Activated naive CD8-positive, alpha-beta T cell treated with anti-CD3 and anti-CD28 coated beads, Interleukin-2, amount 10 ng/mL, durations not matched to agents 7 days and 5 days (primary cell): ENCODE measurements at regions not wholly inside any gene's neighbourhood (a gene's known extent, or its start where the extent isn't known, plus 50 kb on each side); places are given as distances from the start of the nearest gene placed in this dataset.

Experiments
- ATAC-seq: fragments of 150-1000 bp; cut with Tn5 transposase; one replicate; pipeline ENCODE4 v1.10.0; 2021; ENCODE audit warnings: low read depth, moderate library complexity
- POLR2A ChIA-PET: fragments of 350-600 bp; sonication (Branson Sonifier 250); formaldehyde crosslinking; loops from one replicate; lab custom pipeline; 2021; ENCODE audit warnings: antibody characterized with exemption; lab: Charles Lee
- DNase-seq: peaks from one replicate; pipeline ENCODE4 v3.0.0; 2021
- H3K27ac Mint-ChIP-seq: one replicate; pipeline ENCODE4 v1.8.0; 2022; ENCODE audit warnings: mild to moderate bottlenecking, mixed read lengths
- H3K27me3 Mint-ChIP-seq: one replicate; pipeline ENCODE4 v1.8.0; 2022; ENCODE audit warnings: mild to moderate bottlenecking, moderate library complexity, mixed read lengths
- H3K36me3 Mint-ChIP-seq: one replicate; pipeline ENCODE4 v1.8.0; 2021; ENCODE audit warnings: mild to moderate bottlenecking, mixed read lengths
- H3K4me1 Mint-ChIP-seq: one replicate; pipeline ENCODE4 v1.8.0; 2021; ENCODE audit warnings: mixed read lengths
- H3K4me3 Mint-ChIP-seq: one replicate; pipeline ENCODE4 v1.8.0; 2022; ENCODE audit warnings: mild to moderate bottlenecking, moderate library complexity, mixed read lengths
- H3K9me3 Mint-ChIP-seq: one replicate; pipeline ENCODE4 v1.8.0; 2021; ENCODE audit warnings: mixed read lengths

GRCh38 chr17:53092072-53092471 is 730.7 kb upstream of the KIF2B start:
- no peaks in the 10 kb centered on the region for H3K27me3 Mint-ChIP-seq
- ATAC-seq (no peak), DNase-seq (no peak)
- H3K36me3 Mint-ChIP-seq = no peaks in the 10 kb centered on the region
- POLR2A ChIA-PET = no interaction called here
- H3K4me3 Mint-ChIP-seq = no peak overlapping the region
- peaks cover 3% of the 10 kb centered on the region for H3K9me3 Mint-ChIP-seq
- no peak overlapping the region for H3K27ac Mint-ChIP-seq
- H3K4me1 Mint-ChIP-seq = no peaks in the 10 kb centered on the region

GRCh38 chr17:53090770-53091169 is 732.0 kb upstream of the KIF2B start:
- ATAC-seq (no peak), DNase-seq (no peak)
- no peaks in the 10 kb centered on the region for H3K36me3 Mint-ChIP-seq
- peaks cover 3% of the 10 kb centered on the region for H3K9me3 Mint-ChIP-seq
- H3K27ac Mint-ChIP-seq = no peak overlapping the region
- H3K4me3 Mint-ChIP-seq = no peak overlapping the region
- no peaks in the 10 kb centered on the region for H3K27me3 Mint-ChIP-seq
- H3K4me1 Mint-ChIP-seq = no peaks in the 10 kb centered on the region
- POLR2A ChIA-PET = no interaction called here

- ATAC-seq = no peak
- POLR2A ChIA-PET = no interaction called here
- Mint-ChIP-seq H3K27me3 (no peaks in the 10 kb centered on the region), H3K9me3 (peaks cover 2% of the 10 kb centered on the region), H3K4me1 (no peaks in the 10 kb centered on the region), H3K36me3 (no peaks in the 10 kb centered on the region), H3K4me3 (no peak overlapping the region), H3K27ac (no peak overlapping the region)
- no peak for DNase-seq
Observed at GRCh38 chr17:53088481-53088880, 734.2 kb upstream of the KIF2B start.

- POLR2A ChIA-PET = no interaction called here
- Mint-ChIP-seq H3K27me3 (no peaks in the 10 kb centered on the region), H3K36me3 (no peaks in the 10 kb centered on the region)
Observed at GRCh38 chr17:53061446-53061845, 761.3 kb upstream of the KIF2B start.

GRCh38 chr17:53058031-53058430 is 764.7 kb upstream of the KIF2B start:
- Mint-ChIP-seq H3K9me3 (peaks cover 14% of the 10 kb centered on the region), H3K36me3 (no peaks in the 10 kb centered on the region), H3K27ac (no peak overlapping the region), H3K27me3 (no peaks in the 10 kb centered on the region), H3K4me3 (no peak overlapping the region), H3K4me1 (no peaks in the 10 kb centered on the region)
- POLR2A ChIA-PET = no interaction called here
- ATAC-seq (no peak), DNase-seq (no peak)

More at GRCh38 chr17:53061446-53061845, 761.3 kb upstream of the KIF2B start:
- Mint-ChIP-seq H3K9me3 (peaks cover 13% of the 10 kb centered on the region), H3K27ac (no peak overlapping the region), H3K4me3 (no peak overlapping the region), H3K4me1 (no peaks in the 10 kb centered on the region)
- ATAC-seq (no peak), DNase-seq (no peak)

GRCh38 chr17:53046781-53047180 is 775.9 kb upstream of the KIF2B start:
- no peaks in the 10 kb centered on the region for H3K27me3 Mint-ChIP-seq
- POLR2A ChIA-PET = no interaction called here
- no peaks in the 10 kb centered on the region for H3K36me3 Mint-ChIP-seq
- no peaks in the 10 kb centered on the region for H3K4me1 Mint-ChIP-seq
- no peak overlapping the region for H3K4me3 Mint-ChIP-seq
- H3K27ac Mint-ChIP-seq = no peak overlapping the region
- peaks cover 11% of the 10 kb centered on the region for H3K9me3 Mint-ChIP-seq
- DNase-seq (no peak), ATAC-seq (no peak)

GRCh38 chr17:53039981-53040380 is 782.7 kb upstream of the KIF2B start:
- no peaks in the 10 kb centered on the region for H3K4me1 Mint-ChIP-seq
- POLR2A ChIA-PET = no interaction called here
- H3K27me3 Mint-ChIP-seq = no peaks in the 10 kb centered on the region
- peaks cover 4% of the 10 kb centered on the region for H3K9me3 Mint-ChIP-seq
- H3K36me3 Mint-ChIP-seq = no peaks in the 10 kb centered on the region
- no peak for DNase-seq
- H3K4me3 Mint-ChIP-seq = no peak overlapping the region
- no peak overlapping the region for H3K27ac Mint-ChIP-seq
- no peak for ATAC-seq

- Mint-ChIP-seq H3K9me3 (peaks cover 1% of the 10 kb centered on the region), H3K4me1 (no peaks in the 10 kb centered on the region), H3K27ac (peak overlapping the region; percentile 44), H3K36me3 (no peaks in the 10 kb centered on the region), H3K4me3 (no peak overlapping the region), H3K27me3 (no peaks in the 10 kb centered on the region)
- POLR2A ChIA-PET = no interaction called here
- no peak for ATAC-seq
- no peak for DNase-seq
Observed at GRCh38 chr17:53033297-53033696, 789.4 kb upstream of the KIF2B start.

GRCh38 chr17:53032861-53033271 is 789.9 kb upstream of the KIF2B start:
- H3K4me1 Mint-ChIP-seq = no peaks in the 10 kb centered on the region
- H3K4me3 Mint-ChIP-seq = no peak overlapping the region
- no peaks in the 10 kb centered on the region for H3K36me3 Mint-ChIP-seq
- H3K27ac Mint-ChIP-seq = no peak overlapping the region
- DNase-seq = no peak
- H3K9me3 Mint-ChIP-seq = peaks cover 1% of the 10 kb centered on the region
- POLR2A ChIA-PET = no interaction called here
- no peak for ATAC-seq
- no peaks in the 10 kb centered on the region for H3K27me3 Mint-ChIP-seq

GRCh38 chr17:53017227-53017626 is 805.5 kb upstream of the KIF2B start:
- no peaks in the 10 kb centered on the region for H3K27me3 Mint-ChIP-seq
- POLR2A ChIA-PET = no interaction called here
- H3K4me3 Mint-ChIP-seq = no peak overlapping the region
- H3K9me3 Mint-ChIP-seq = peaks cover 3% of the 10 kb centered on the region
- H3K27ac Mint-ChIP-seq = no peak overlapping the region
- no peak for DNase-seq
- H3K4me1 Mint-ChIP-seq = no peaks in the 10 kb centered on the region
- H3K36me3 Mint-ChIP-seq = no peaks in the 10 kb centered on the region
- no peak for ATAC-seq

- H3K9me3 Mint-ChIP-seq = peaks cover 3% of the 10 kb centered on the region
- H3K4me3 Mint-ChIP-seq = no peak overlapping the region
- H3K36me3 Mint-ChIP-seq = no peaks in the 10 kb centered on the region
- DNase-seq = no peak
- ATAC-seq = no peak
- H3K4me1 Mint-ChIP-seq = no peaks in the 10 kb centered on the region
- no peak overlapping the region for H3K27ac Mint-ChIP-seq
- H3K27me3 Mint-ChIP-seq = no peaks in the 10 kb centered on the region
- POLR2A ChIA-PET = no interaction called here
Observed at GRCh38 chr17:53016085-53016484, 806.6 kb upstream of the KIF2B start.

- no peaks in the 10 kb centered on the region for H3K27me3 Mint-ChIP-seq
- no peak overlapping the region for H3K27ac Mint-ChIP-seq
- no peak overlapping the region for H3K4me3 Mint-ChIP-seq
- no peak for DNase-seq
- POLR2A ChIA-PET = no interaction called here
- H3K9me3 Mint-ChIP-seq = peaks cover 2% of the 10 kb centered on the region
- H3K4me1 Mint-ChIP-seq = no peaks in the 10 kb centered on the region
- H3K36me3 Mint-ChIP-seq = no peaks in the 10 kb centered on the region
- ATAC-seq = no peak
Observed at GRCh38 chr17:53012364-53012763, 810.4 kb upstream of the KIF2B start.

GRCh38 chr17:53006006-53006405 is 816.7 kb upstream of the KIF2B start:
- POLR2A ChIA-PET = no interaction called here
- Mint-ChIP-seq H3K4me1 (peaks cover 2% of the 10 kb centered on the region), H3K27ac (no peak overlapping the region), H3K9me3 (peaks cover 5% of the 10 kb centered on the region), H3K4me3 (no peak overlapping the region), H3K36me3 (no peaks in the 10 kb centered on the region), H3K27me3 (no peaks in the 10 kb centered on the region)
- no peak for DNase-seq
- no peak for ATAC-seq

- no peak overlapping the region for H3K27ac Mint-ChIP-seq
- H3K9me3 Mint-ChIP-seq = peaks cover 5% of the 10 kb centered on the region
- POLR2A ChIA-PET = no interaction called here
- H3K27me3 Mint-ChIP-seq = no peaks in the 10 kb centered on the region
- H3K4me3 Mint-ChIP-seq = no peak overlapping the region
- DNase-seq = no peak
- no peak for ATAC-seq
- H3K4me1 Mint-ChIP-seq = peaks cover 2% of the 10 kb centered on the region
- H3K36me3 Mint-ChIP-seq = no peaks in the 10 kb centered on the region
Observed at GRCh38 chr17:53004902-53005301, 817.8 kb upstream of the KIF2B start.

- no peaks in the 10 kb centered on the region for H3K36me3 Mint-ChIP-seq
- no peak for DNase-seq
- POLR2A ChIA-PET = no interaction called here
- H3K9me3 Mint-ChIP-seq = peaks cover 2% of the 10 kb centered on the region
- H3K4me3 Mint-ChIP-seq = no peak overlapping the region
- H3K27me3 Mint-ChIP-seq = no peaks in the 10 kb centered on the region
- H3K4me1 Mint-ChIP-seq = no peaks in the 10 kb centered on the region
- no peak for ATAC-seq
- no peak overlapping the region for H3K27ac Mint-ChIP-seq
Observed at GRCh38 chr17:52995881-52996280, 826.8 kb upstream of the KIF2B start.
